ENCODE measurements at regions not wholly inside any gene's neighbourhood (a gene's known extent, or its start where the extent isn't known, plus 50 kb on each side); places are given as distances from the start of the nearest gene placed in this dataset.
"Not testable (repeated sequence)": the region's sequence is repeated elsewhere in the genome, so short reads cannot be mapped to it uniquely, and the experiment has no call there.

DNA sequence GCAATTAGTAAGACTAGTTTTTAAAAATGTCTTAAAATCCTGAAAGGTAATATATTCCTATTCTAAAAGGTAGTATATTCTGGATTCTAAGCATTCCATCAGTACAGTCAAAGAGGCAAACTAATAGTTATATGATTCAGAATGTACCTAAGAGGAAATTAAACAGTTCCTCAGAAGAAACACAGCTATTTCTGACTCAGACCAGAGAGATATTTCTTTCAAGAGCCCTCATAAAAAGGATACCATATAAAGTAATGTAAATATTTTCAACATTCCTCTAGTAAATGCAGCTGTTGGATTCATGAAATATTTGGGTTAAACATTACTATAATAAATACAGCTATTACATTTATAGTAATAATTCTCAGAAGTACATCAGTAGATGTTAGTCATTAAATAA is 358.3 kb downstream of the MAGEB5 start:
- H3K27me3 Mint-ChIP-seq = no peaks in the 10 kb centered on the region
- no peaks in the 10 kb centered on the region for H3K36me3 Mint-ChIP-seq
- no peaks in the 10 kb centered on the region for H3K4me1 Mint-ChIP-seq
- no peak overlapping the region for H3K4me3 Mint-ChIP-seq
- H3K9me3 Mint-ChIP-seq = peaks cover 0 to 5% of the 10 kb centered on the region in 2 donors
- DNase-seq (no peak), ATAC-seq (replicated peaks) (no peak)
- H3K27ac Mint-ChIP-seq = no peak overlapping the region

DNA sequence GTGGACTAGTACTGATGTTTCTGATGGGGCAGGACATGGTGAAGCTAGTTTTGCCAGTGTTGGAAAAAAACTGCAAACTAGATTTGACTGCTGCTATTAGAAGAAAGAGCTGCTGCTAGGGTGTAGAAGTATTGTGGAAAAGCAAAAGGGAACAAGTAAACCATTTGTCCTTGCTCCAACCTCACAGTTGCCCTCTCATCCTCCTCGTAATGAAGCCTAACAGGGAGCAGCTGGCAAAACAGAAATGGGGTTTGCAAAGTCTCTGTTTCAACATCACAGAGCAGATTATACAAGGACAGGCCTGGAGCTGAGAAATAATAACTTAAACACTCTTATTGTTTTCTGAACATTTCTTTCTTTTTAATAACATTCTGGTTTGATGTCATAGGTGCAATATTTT is 346.2 kb downstream of the MAGEB5 start:
- H3K27ac Mint-ChIP-seq = no peak overlapping the region
- no peak overlapping the region for H3K4me3 Mint-ChIP-seq
- no peak for DNase-seq
- no peaks in the 10 kb centered on the region for H3K4me1 Mint-ChIP-seq
- H3K9me3 Mint-ChIP-seq = peaks cover 0 to 1% of the 10 kb centered on the region in 2 donors
- ATAC-seq (replicated peaks) = no peak
- H3K27me3 Mint-ChIP-seq = no peaks in the 10 kb centered on the region
- H3K36me3 Mint-ChIP-seq = no peaks in the 10 kb centered on the region

GRCh38 chrX:26559855-26560254 is 343.9 kb downstream of the MAGEB5 start:
- DNase-seq (no peak), ATAC-seq (replicated peaks) (no peak)
- H3K27me3 Mint-ChIP-seq = no peaks in the 10 kb centered on the region
- H3K27ac Mint-ChIP-seq = no peak overlapping the region
- peaks cover 1 to 4% of the 10 kb centered on the region in 2 donors for H3K9me3 Mint-ChIP-seq
- no peak overlapping the region for H3K4me3 Mint-ChIP-seq
- H3K4me1 Mint-ChIP-seq = no peaks in the 10 kb centered on the region
- no peaks in the 10 kb centered on the region for H3K36me3 Mint-ChIP-seq

GRCh38 chrX:26558719-26559386 is 342.9 kb downstream of the MAGEB5 start:
- H3K4me1 Mint-ChIP-seq = no peaks in the 10 kb centered on the region
- H3K27me3 Mint-ChIP-seq = no peaks in the 10 kb centered on the region
- no peak overlapping the region for H3K4me3 Mint-ChIP-seq
- DNase-seq (no peak), ATAC-seq (replicated peaks) (no peak)
- peaks cover 1 to 4% of the 10 kb centered on the region in 2 donors for H3K9me3 Mint-ChIP-seq
- H3K27ac Mint-ChIP-seq = no peak overlapping the region
- H3K36me3 Mint-ChIP-seq = no peaks in the 10 kb centered on the region

DNA sequence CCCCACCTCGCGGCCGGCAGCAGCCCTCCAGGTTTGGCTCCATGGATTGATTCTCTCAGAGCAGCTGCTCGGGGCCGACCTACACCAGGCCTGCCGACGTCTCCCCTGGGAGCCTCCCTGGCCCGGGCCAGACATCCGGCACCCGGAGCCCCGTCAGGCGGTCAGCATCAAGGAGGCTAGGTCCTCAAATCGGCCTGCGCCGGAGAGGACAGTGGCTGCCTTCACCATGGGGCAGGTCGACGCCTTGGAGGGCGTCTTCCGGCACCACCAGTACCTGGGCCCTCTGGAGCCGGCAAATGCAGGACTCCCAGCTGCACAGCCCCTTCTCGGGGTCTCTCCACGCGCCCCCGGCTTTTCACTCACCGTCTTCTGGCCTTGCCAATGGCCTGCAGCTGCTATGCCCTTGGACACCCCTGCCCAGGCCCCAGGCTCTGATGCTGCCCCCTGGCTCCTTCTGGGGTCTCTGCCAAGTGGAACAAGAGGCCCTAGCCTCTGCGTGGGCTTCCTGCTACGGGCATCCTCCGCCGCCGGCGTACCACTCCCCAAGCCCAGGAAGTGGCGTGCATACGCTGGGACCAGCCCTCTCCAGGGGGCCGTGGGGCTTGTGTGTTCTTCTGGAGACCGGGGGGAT is 341.8 kb downstream of the MAGEB5 start:
- H3K27me3 Mint-ChIP-seq = no peaks in the 10 kb centered on the region
- H3K27ac Mint-ChIP-seq = no peak overlapping the region
- peaks cover 1 to 5% of the 10 kb centered on the region in 2 donors for H3K9me3 Mint-ChIP-seq
- ATAC-seq (replicated peaks) (no peak), DNase-seq (no peak)
- H3K4me1 Mint-ChIP-seq = no peaks in the 10 kb centered on the region
- H3K36me3 Mint-ChIP-seq = no peaks in the 10 kb centered on the region
- H3K4me3 Mint-ChIP-seq = no peak overlapping the region

DNA sequence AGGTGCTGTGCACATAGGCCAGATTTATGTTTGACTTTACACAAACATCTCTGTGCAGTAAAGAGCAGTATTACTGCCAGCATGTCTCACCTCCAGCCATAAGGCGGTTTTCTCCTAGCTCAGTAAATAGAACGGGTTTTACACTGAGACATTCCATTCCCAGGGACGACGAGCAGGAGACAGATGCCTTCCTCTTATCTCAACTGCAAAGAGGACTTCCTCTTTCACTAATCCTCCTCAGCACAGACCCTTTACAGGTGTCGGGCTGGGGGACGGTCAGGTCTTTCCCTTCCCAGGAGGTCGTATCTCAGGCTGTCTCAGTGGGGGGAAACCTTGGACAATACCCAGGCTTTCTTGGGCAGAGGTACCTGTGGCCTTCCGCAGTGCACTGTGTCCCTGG is 309.8 kb downstream of the MAGEB5 start:
- not testable (repeated sequence) for H3K4me1 Mint-ChIP-seq; H3K9me3 Mint-ChIP-seq; H3K4me3 Mint-ChIP-seq; ATAC-seq (replicated peaks); H3K36me3 Mint-ChIP-seq; DNase-seq; H3K27ac Mint-ChIP-seq; H3K27me3 Mint-ChIP-seq

DNA sequence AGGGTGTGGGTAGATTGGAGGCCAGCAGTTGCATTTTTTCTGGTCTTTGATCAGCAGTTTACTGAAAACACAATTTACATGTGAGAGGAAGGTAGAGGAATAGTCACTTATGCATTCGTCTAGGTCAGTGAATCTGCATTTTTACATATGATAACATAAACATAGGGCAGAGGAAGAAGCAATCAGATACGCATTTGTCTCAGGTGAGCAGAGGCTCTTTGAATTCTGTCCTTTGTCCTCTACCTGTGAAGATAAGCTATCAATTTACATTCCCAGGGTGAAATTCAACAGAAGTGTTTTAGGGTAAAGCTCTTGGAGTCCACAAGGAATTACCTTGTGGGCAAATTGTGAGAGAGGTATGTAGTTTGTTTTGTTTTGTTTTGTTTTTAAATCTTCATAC is 306.5 kb downstream of the MAGEB5 start:
- ATAC-seq (replicated peaks) (no peak), DNase-seq (no peak)
- H3K9me3 Mint-ChIP-seq = peaks cover 2 to 3% of the 10 kb centered on the region in 2 donors
- H3K36me3 Mint-ChIP-seq = no peaks in the 10 kb centered on the region
- no peak overlapping the region for H3K4me3 Mint-ChIP-seq
- H3K27ac Mint-ChIP-seq = no peak overlapping the region
- no peaks in the 10 kb centered on the region for H3K4me1 Mint-ChIP-seq
- no peaks in the 10 kb centered on the region for H3K27me3 Mint-ChIP-seq

- Mint-ChIP-seq H3K27me3 (no peaks in the 10 kb centered on the region), H3K27ac (no peak overlapping the region), H3K4me3 (no peak overlapping the region), H3K4me1 (no peaks in the 10 kb centered on the region), H3K36me3 (no peaks in the 10 kb centered on the region), H3K9me3 (peaks cover 2 to 3% of the 10 kb centered on the region in 2 donors)
- ATAC-seq (replicated peaks) = no peak
- DNase-seq = no peak
Measured at GRCh38 chrX:26511589-26512363, 295.8 kb downstream of the MAGEB5 start.

GRCh38 chrX:26470941-26471340 is 255.0 kb downstream of the MAGEB5 start:
- no peak for ATAC-seq (replicated peaks)
- Mint-ChIP-seq H3K27me3 (no peaks in the 10 kb centered on the region), H3K4me1 (no peaks in the 10 kb centered on the region), H3K36me3 (no peaks in the 10 kb centered on the region), H3K27ac (no peak overlapping the region), H3K9me3 (peaks cover 0 to 8% of the 10 kb centered on the region in 2 donors), H3K4me3 (no peak overlapping the region)
- DNase-seq = no peak

DNA sequence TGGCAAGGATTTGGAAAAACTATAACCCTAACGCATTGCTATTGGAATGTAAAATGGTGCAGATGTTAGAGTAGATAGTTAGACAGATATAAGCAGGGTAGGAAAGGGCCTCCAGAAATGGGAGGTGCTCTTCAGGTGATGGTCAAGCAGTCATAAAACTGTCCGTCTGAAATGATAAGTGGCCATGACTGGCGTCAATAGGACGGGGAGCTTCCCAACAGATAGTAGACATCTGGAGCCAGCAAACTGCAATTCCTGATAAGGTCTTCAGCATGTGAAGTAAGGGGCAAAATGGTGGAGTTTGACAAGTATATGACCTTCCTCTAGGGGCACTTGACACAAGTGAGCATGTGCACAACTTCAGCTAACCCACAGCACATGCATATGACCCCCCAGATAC is 250.4 kb downstream of the MAGEB5 start:
- no peak overlapping the region for H3K27ac Mint-ChIP-seq
- no peak for ATAC-seq (replicated peaks)
- DNase-seq = no peak
- H3K9me3 Mint-ChIP-seq = peaks cover 0 to 6% of the 10 kb centered on the region in 2 donors
- no peaks in the 10 kb centered on the region for H3K4me1 Mint-ChIP-seq
- no peak overlapping the region for H3K4me3 Mint-ChIP-seq
- H3K27me3 Mint-ChIP-seq = no peaks in the 10 kb centered on the region
- no peaks in the 10 kb centered on the region for H3K36me3 Mint-ChIP-seq

GRCh38 chrX:26445288-26445687 is 229.3 kb downstream of the MAGEB5 start:
- no peak overlapping the region for H3K27ac Mint-ChIP-seq
- DNase-seq (no peak), ATAC-seq (replicated peaks) (no peak)
- H3K36me3 Mint-ChIP-seq = no peaks in the 10 kb centered on the region
- no peaks in the 10 kb centered on the region for H3K4me1 Mint-ChIP-seq
- H3K4me3 Mint-ChIP-seq = no peak overlapping the region
- no peaks in the 10 kb centered on the region for H3K27me3 Mint-ChIP-seq
- H3K9me3 Mint-ChIP-seq = no peaks in the 10 kb centered on the region

GRCh38 chrX:26444417-26444816 is 228.4 kb downstream of the MAGEB5 start:
- ATAC-seq (replicated peaks); H3K27ac Mint-ChIP-seq; H3K4me1 Mint-ChIP-seq; H3K9me3 Mint-ChIP-seq; DNase-seq; H3K27me3 Mint-ChIP-seq; H3K4me3 Mint-ChIP-seq; H3K36me3 Mint-ChIP-seq: not testable (repeated sequence)

GRCh38 chrX:26442340-26442739 is 226.4 kb downstream of the MAGEB5 start:
- H3K4me3 Mint-ChIP-seq = no peak overlapping the region
- ATAC-seq (replicated peaks) (no peak), DNase-seq (no peak)
- no peaks in the 10 kb centered on the region for H3K4me1 Mint-ChIP-seq
- no peaks in the 10 kb centered on the region for H3K9me3 Mint-ChIP-seq
- H3K27me3 Mint-ChIP-seq = no peaks in the 10 kb centered on the region
- no peak overlapping the region for H3K27ac Mint-ChIP-seq
- no peaks in the 10 kb centered on the region for H3K36me3 Mint-ChIP-seq

- Mint-ChIP-seq H3K4me3 (no peak overlapping the region), H3K27me3 (no peaks in the 10 kb centered on the region), H3K9me3 (peaks cover 4 to 9% of the 10 kb centered on the region in 2 donors), H3K36me3 (peaks cover 0 to 3% of the 10 kb centered on the region in 2 donors), H3K4me1 (no peaks in the 10 kb centered on the region), H3K27ac (no peak overlapping the region)
- DNase-seq = no peak
- no peak for ATAC-seq (replicated peaks)
Measured at GRCh38 chrX:26414534-26414933, 198.6 kb downstream of the MAGEB5 start.

GRCh38 chrX:26411045-26411444 is 195.1 kb downstream of the MAGEB5 start:
- no peak overlapping the region for H3K27ac Mint-ChIP-seq
- DNase-seq (no peak), ATAC-seq (replicated peaks) (no peak)
- H3K4me3 Mint-ChIP-seq = no peak overlapping the region
- H3K4me1 Mint-ChIP-seq = no peaks in the 10 kb centered on the region
- H3K36me3 Mint-ChIP-seq = no peaks in the 10 kb centered on the region
- no peaks in the 10 kb centered on the region for H3K9me3 Mint-ChIP-seq
- no peaks in the 10 kb centered on the region for H3K27me3 Mint-ChIP-seq
